SJSA1 (cell line): ENCODE measurements at regions not wholly inside any gene's neighbourhood (a gene's known extent, or its start where the extent isn't known, plus 50 kb on each side); places are given as distances from the start of the nearest gene placed in this dataset.
A peak's percentile ranks its signal among the peaks of the same experiment; 100 is the strongest.
"Not testable (repeated sequence)": the region's sequence is repeated elsewhere in the genome, so short reads cannot be mapped to it uniquely, and the experiment has no call there.

ENCODE experiments used
- DNase-seq, 2 experiments: peaks; one replicate each; pipeline ENCODE4 v3.0.0-alpha.2; 2015 to 2020; ENCODE audit warnings: low spot score in 2 of 2, low read depth in 1 of 2
- H3K27ac ChIP-seq: fragments of 250-450 bp; sonication (Bioruptor Pico); 2 replicates; pipeline ENCODE4 v1.5.1; 2020; ENCODE audit warnings: mild to moderate bottlenecking, moderate library complexity
- H3K27me3 ChIP-seq: fragments of 250-450 bp; sonication (Bioruptor Pico); replicated peaks from 2 replicates; pipeline ENCODE4 v1.5.1; 2020; ENCODE audit warnings: mild to moderate bottlenecking, moderate library complexity
- H3K36me3 ChIP-seq: fragments of 250-450 bp; sonication (Bioruptor Pico); 2 replicates; pipeline ENCODE4 v1.5.1; 2020; ENCODE audit warnings: mild to moderate bottlenecking
- H3K4me1 ChIP-seq: fragments of 250-450 bp; sonication (Bioruptor Pico); replicated peaks from 2 replicates; pipeline ENCODE4 v1.6.1; 2021; ENCODE audit warnings: mild to moderate bottlenecking
- H3K4me3 ChIP-seq: fragments of 250-450 bp; sonication (Bioruptor Pico); 2 replicates; pipeline ENCODE4 v1.5.1; 2020; ENCODE audit warnings: mild to moderate bottlenecking
- H3K9me3 ChIP-seq: fragments of 250-450 bp; sonication (Bioruptor Pico); replicated peaks from 2 replicates; pipeline ENCODE4 v1.5.1; 2020; ENCODE audit warnings: mild to moderate bottlenecking

GRCh38 chr1:206362994-206363393 lies 107.3 kb upstream of the IKBKE start:
- H3K27me3 ChIP-seq, H3K27ac ChIP-seq, H3K4me1 ChIP-seq, H3K9me3 ChIP-seq, DNase-seq, H3K4me3 ChIP-seq, H3K36me3 ChIP-seq: not testable (repeated sequence)

GRCh38 chr1:206365271-206365670 lies 105.0 kb upstream of the IKBKE start:
- not testable (repeated sequence) for DNase-seq, H3K27ac ChIP-seq

GRCh38 chr1:206366131-206366530 lies 104.1 kb upstream of the IKBKE start:
- H3K27ac ChIP-seq, H3K9me3 ChIP-seq, DNase-seq, H3K4me1 ChIP-seq, H3K36me3 ChIP-seq, H3K27me3 ChIP-seq, H3K4me3 ChIP-seq: not testable (repeated sequence)

More at GRCh38 chr1:206365271-206365670, 105.0 kb upstream of the IKBKE start:
- not testable (repeated sequence) for H3K36me3 ChIP-seq, H3K4me3 ChIP-seq, H3K27me3 ChIP-seq, H3K4me1 ChIP-seq, H3K9me3 ChIP-seq

GRCh38 chr1:206366772-206367171 lies 103.5 kb upstream of the IKBKE start:
- not testable (repeated sequence) for H3K27me3 ChIP-seq, H3K4me1 ChIP-seq, DNase-seq, H3K36me3 ChIP-seq, H3K4me3 ChIP-seq, H3K9me3 ChIP-seq, H3K27ac ChIP-seq

- DNase-seq, H3K4me1 ChIP-seq, H3K9me3 ChIP-seq, H3K36me3 ChIP-seq, H3K27me3 ChIP-seq, H3K27ac ChIP-seq, H3K4me3 ChIP-seq: not testable (repeated sequence)
These were observed 102.2 kb upstream of the IKBKE start for GRCh38 chr1:206367955-206368622.

- not testable (repeated sequence) for H3K9me3 ChIP-seq, H3K27me3 ChIP-seq, H3K4me1 ChIP-seq, H3K4me3 ChIP-seq, H3K27ac ChIP-seq, DNase-seq, H3K36me3 ChIP-seq
These were observed 95.6 kb upstream of the IKBKE start for GRCh38 chr1:206374725-206375124.

GRCh38 chr1:206375552-206375951 lies 94.7 kb upstream of the IKBKE start:
- H3K4me3 ChIP-seq, H3K27me3 ChIP-seq, DNase-seq, H3K27ac ChIP-seq, H3K9me3 ChIP-seq, H3K36me3 ChIP-seq, H3K4me1 ChIP-seq: not testable (repeated sequence)

- DNase-seq, H3K4me3 ChIP-seq, H3K9me3 ChIP-seq, H3K36me3 ChIP-seq, H3K27ac ChIP-seq, H3K27me3 ChIP-seq, H3K4me1 ChIP-seq: not testable (repeated sequence)
These were observed 91.8 kb upstream of the IKBKE start for GRCh38 chr1:206378506-206378905.

- not testable (repeated sequence) for DNase-seq, H3K36me3 ChIP-seq, H3K27me3 ChIP-seq, H3K9me3 ChIP-seq, H3K4me3 ChIP-seq, H3K27ac ChIP-seq, H3K4me1 ChIP-seq
These were observed 91.0 kb upstream of the IKBKE start for GRCh38 chr1:206379245-206379644.

GRCh38 chr1:206380163-206380790 lies 90.0 kb upstream of the IKBKE start:
- not testable (repeated sequence) for H3K27ac ChIP-seq, H3K4me3 ChIP-seq, H3K9me3 ChIP-seq, H3K4me1 ChIP-seq, H3K36me3 ChIP-seq, H3K27me3 ChIP-seq
- peak in 1 of 2 experiments; percentile 46 for DNase-seq

- H3K36me3 ChIP-seq, H3K4me3 ChIP-seq, H3K4me1 ChIP-seq, H3K9me3 ChIP-seq, H3K27me3 ChIP-seq: not testable (repeated sequence)
- H3K27ac ChIP-seq = peak overlapping the region; percentile 85
- peak in 1 of 2 experiments; percentile 54 for DNase-seq
These were observed 89.3 kb upstream of the IKBKE start for GRCh38 chr1:206380791-206381610.

GRCh38 chr1:206384029-206384807 lies 86.1 kb upstream of the IKBKE start:
- H3K27ac ChIP-seq, H3K4me3 ChIP-seq, H3K27me3 ChIP-seq, H3K36me3 ChIP-seq, H3K4me1 ChIP-seq, H3K9me3 ChIP-seq: not testable (repeated sequence)
- DNase-seq = peak; percentile 48 to 64

GRCh38 chr1:206384891-206385290 lies 85.4 kb upstream of the IKBKE start:
- H3K36me3 ChIP-seq, H3K4me1 ChIP-seq, H3K9me3 ChIP-seq, H3K27ac ChIP-seq, DNase-seq, H3K27me3 ChIP-seq, H3K4me3 ChIP-seq: not testable (repeated sequence)

GRCh38 chr1:206387631-206388030 lies 82.6 kb upstream of the IKBKE start:
- H3K4me3 ChIP-seq, H3K9me3 ChIP-seq, H3K27me3 ChIP-seq, DNase-seq, H3K27ac ChIP-seq, H3K36me3 ChIP-seq, H3K4me1 ChIP-seq: not testable (repeated sequence)
